IPS-18a (cell line): ENCODE measurements at regions not wholly inside any gene's neighbourhood (a gene's known extent, or its start where the extent isn't known, plus 50 kb on each side); places are given as distances from the start of the nearest gene placed in this dataset.

Source experiments
- H3K27ac ChIP-seq: one replicate; pipeline ENCODE4 v1.5.1; 2013; ENCODE audit warnings: low read length
- H3K27me3 ChIP-seq: one replicate; pipeline ENCODE4 v1.6.1; 2013; ENCODE audit warnings: mild to moderate bottlenecking, low read length; ENCODE audit not compliant: control insufficient read depth, insufficient read depth
- H3K36me3 ChIP-seq: one replicate; pipeline ENCODE4 v1.6.1; 2013; ENCODE audit warnings: low read depth, low read length; ENCODE audit not compliant: control insufficient read depth
- H3K4me1 ChIP-seq: one replicate; pipeline ENCODE4 v1.6.1; 2013; ENCODE audit warnings: low read depth, low read length; ENCODE audit not compliant: control insufficient read depth
- H3K4me3 ChIP-seq: one replicate; pipeline ENCODE4 v1.5.1; 2013; ENCODE audit warnings: low read length
- H3K9ac ChIP-seq: one replicate; pipeline ENCODE4 v1.6.1; 2013; ENCODE audit warnings: mild to moderate bottlenecking, low read length, moderate library complexity
- H3K9me3 ChIP-seq: one replicate; pipeline ENCODE4 v1.6.1; 2013; ENCODE audit warnings: low read depth, low read length; ENCODE audit not compliant: control insufficient read depth

- H3K4me1 ChIP-seq, result no peaks in the 10 kb centered on the region
- no peak overlapping the region for H3K4me3 ChIP-seq
- H3K9ac ChIP-seq, result no peak overlapping the region
Measured at GRCh38 chr1:9419369-9420041, 119.8 kb upstream of the SLC25A33 start.

GRCh38 chr1:9420835-9421532 is 118.3 kb upstream of the SLC25A33 start:
- Histone ChIP-seq H3K36me3 (no peaks in the 10 kb centered on the region), H3K27me3 (no peaks in the 10 kb centered on the region), H3K9me3 (no peaks in the 10 kb centered on the region), H3K27ac (no peak overlapping the region), H3K4me1 (no peaks in the 10 kb centered on the region), H3K9ac (no peak overlapping the region), H3K4me3 (no peak overlapping the region)

More at GRCh38 chr1:9419369-9420041, 119.8 kb upstream of the SLC25A33 start:
- no peaks in the 10 kb centered on the region for H3K9me3 ChIP-seq
- H3K27ac ChIP-seq, result no peak overlapping the region
- H3K27me3 ChIP-seq, result no peaks in the 10 kb centered on the region
- H3K36me3 ChIP-seq, result no peaks in the 10 kb centered on the region

GRCh38 chr1:9421533-9421873 is 117.8 kb upstream of the SLC25A33 start:
- Histone ChIP-seq H3K4me1 (no peaks in the 10 kb centered on the region), H3K9me3 (no peaks in the 10 kb centered on the region), H3K36me3 (no peaks in the 10 kb centered on the region), H3K27me3 (no peaks in the 10 kb centered on the region), H3K27ac (no peak overlapping the region), H3K4me3 (no peak overlapping the region), H3K9ac (no peak overlapping the region)

GRCh38 chr1:9422321-9422720 is 116.9 kb upstream of the SLC25A33 start:
- H3K4me3 ChIP-seq, result no peak overlapping the region
- H3K27ac ChIP-seq, result no peak overlapping the region
- no peaks in the 10 kb centered on the region for H3K9me3 ChIP-seq
- no peaks in the 10 kb centered on the region for H3K27me3 ChIP-seq
- H3K9ac ChIP-seq, result no peak overlapping the region
- no peaks in the 10 kb centered on the region for H3K4me1 ChIP-seq
- no peaks in the 10 kb centered on the region for H3K36me3 ChIP-seq

- H3K4me1 ChIP-seq, result peaks cover under 1% of the 10 kb centered on the region
- H3K36me3 ChIP-seq, result no peaks in the 10 kb centered on the region
- H3K27ac ChIP-seq, result no peak overlapping the region
- H3K9ac ChIP-seq, result no peak overlapping the region
- no peaks in the 10 kb centered on the region for H3K9me3 ChIP-seq
- H3K27me3 ChIP-seq, result no peaks in the 10 kb centered on the region
- no peak overlapping the region for H3K4me3 ChIP-seq
Measured at GRCh38 chr1:9422911-9423505, 116.3 kb upstream of the SLC25A33 start.

GRCh38 chr1:9424261-9424660 is 115.0 kb upstream of the SLC25A33 start:
- no peak overlapping the region for H3K27ac ChIP-seq
- H3K4me1 ChIP-seq, result peaks cover 9% of the 10 kb centered on the region
- H3K9ac ChIP-seq, result no peak overlapping the region
- H3K4me3 ChIP-seq, result no peak overlapping the region
- no peaks in the 10 kb centered on the region for H3K27me3 ChIP-seq
- no peaks in the 10 kb centered on the region for H3K36me3 ChIP-seq
- H3K9me3 ChIP-seq, result no peaks in the 10 kb centered on the region

GRCh38 chr1:9425859-9426258 is 113.4 kb upstream of the SLC25A33 start:
- Histone ChIP-seq H3K9me3 (no peaks in the 10 kb centered on the region), H3K4me3 (no peak overlapping the region), H3K27ac (no peak overlapping the region), H3K27me3 (no peaks in the 10 kb centered on the region), H3K4me1 (peaks cover 14% of the 10 kb centered on the region), H3K9ac (no peak overlapping the region), H3K36me3 (no peaks in the 10 kb centered on the region)

GRCh38 chr1:9426291-9426711 is 113.0 kb upstream of the SLC25A33 start:
- Histone ChIP-seq H3K27me3 (no peaks in the 10 kb centered on the region), H3K4me3 (no peak overlapping the region), H3K9me3 (no peaks in the 10 kb centered on the region), H3K9ac (no peak overlapping the region), H3K36me3 (no peaks in the 10 kb centered on the region), H3K4me1 (peaks cover 14% of the 10 kb centered on the region), H3K27ac (no peak overlapping the region)

GRCh38 chr1:9427388-9427787 is 111.9 kb upstream of the SLC25A33 start:
- H3K4me1 ChIP-seq, result peaks cover 14% of the 10 kb centered on the region
- no peak overlapping the region for H3K27ac ChIP-seq
- no peaks in the 10 kb centered on the region for H3K36me3 ChIP-seq

GRCh38 chr1:9428601-9429341 is 110.5 kb upstream of the SLC25A33 start:
- Histone ChIP-seq H3K27ac (peak overlapping the region; percentile 73), H3K4me3 (peak overlapping the region; percentile 81), H3K27me3 (no peaks in the 10 kb centered on the region), H3K9me3 (no peaks in the 10 kb centered on the region), H3K36me3 (no peaks in the 10 kb centered on the region), H3K9ac (peak overlapping the region; percentile 70), H3K4me1 (peaks cover 14% of the 10 kb centered on the region)

More at GRCh38 chr1:9427388-9427787, 111.9 kb upstream of the SLC25A33 start:
- Histone ChIP-seq H3K4me3 (no peak overlapping the region), H3K27me3 (no peaks in the 10 kb centered on the region), H3K9ac (no peak overlapping the region), H3K9me3 (no peaks in the 10 kb centered on the region)

GRCh38 chr1:9429342-9429711 is 109.9 kb upstream of the SLC25A33 start:
- Histone ChIP-seq H3K4me3 (peak overlapping the region; percentile 78), H3K4me1 (peaks cover 14% of the 10 kb centered on the region), H3K27me3 (no peaks in the 10 kb centered on the region), H3K9ac (peak overlapping the region; percentile 70), H3K27ac (peak overlapping the region; percentile 73), H3K9me3 (no peaks in the 10 kb centered on the region), H3K36me3 (no peaks in the 10 kb centered on the region)
